ENCODE measurements at regions not wholly inside any gene's neighbourhood (a gene's known extent, or its start where the extent isn't known, plus 50 kb on each side); places are given as distances from the start of the nearest gene placed in this dataset.

DNA sequence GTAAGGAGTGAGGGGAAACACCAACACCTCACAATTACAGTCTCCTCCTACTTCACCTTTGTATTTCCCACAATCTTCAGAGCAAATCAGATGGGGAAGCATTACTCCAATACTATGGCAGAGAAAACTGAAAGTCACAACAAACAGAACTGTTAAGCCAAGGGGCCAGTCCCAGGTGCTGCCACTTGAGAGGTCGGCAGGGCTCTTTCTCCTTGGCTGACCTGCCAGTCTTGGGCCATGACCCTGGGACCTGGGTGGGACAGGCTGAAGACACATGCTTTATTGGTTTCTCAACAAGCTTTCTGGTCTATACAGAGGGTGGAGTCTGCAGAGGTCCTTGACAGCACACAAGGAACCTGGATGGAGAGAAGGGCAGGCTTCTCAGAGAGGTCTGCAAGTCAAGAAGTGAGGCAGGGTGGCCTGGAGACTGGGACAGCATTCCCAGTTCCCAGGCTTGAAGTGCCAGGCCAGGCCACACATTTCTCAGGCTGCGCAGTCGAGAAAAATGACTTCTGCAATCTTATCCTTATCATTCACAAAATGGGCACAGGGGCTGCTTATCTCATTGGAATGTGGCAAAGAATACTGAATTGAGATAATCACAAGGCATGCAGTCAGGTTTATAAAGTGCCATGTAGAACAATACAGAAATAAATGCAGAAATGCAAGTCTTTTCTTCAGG is 301.0 kb downstream of the CXCL12 start:
- DNase-seq = no peak

DNA sequence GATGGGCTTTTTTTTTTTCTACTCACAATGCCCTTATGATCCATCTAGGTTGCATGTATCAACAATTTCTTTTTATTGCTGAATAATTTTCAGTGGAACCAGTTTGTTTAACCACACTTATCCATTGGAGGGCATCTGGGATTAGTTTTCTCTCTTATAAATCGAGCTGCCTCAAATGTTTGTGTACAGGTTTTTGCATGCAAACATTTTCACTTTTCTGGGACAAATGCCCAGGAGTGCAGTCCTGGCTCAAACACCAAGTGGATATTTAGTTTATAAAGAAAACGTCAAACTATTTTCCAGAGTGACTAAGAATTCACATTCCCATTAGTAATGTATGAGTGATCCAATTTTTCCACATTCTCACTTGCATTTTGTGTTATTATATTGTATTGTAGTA is 313.4 kb downstream of the CXCL12 start:
- DNase-seq = peak; percentile 86

DNA sequence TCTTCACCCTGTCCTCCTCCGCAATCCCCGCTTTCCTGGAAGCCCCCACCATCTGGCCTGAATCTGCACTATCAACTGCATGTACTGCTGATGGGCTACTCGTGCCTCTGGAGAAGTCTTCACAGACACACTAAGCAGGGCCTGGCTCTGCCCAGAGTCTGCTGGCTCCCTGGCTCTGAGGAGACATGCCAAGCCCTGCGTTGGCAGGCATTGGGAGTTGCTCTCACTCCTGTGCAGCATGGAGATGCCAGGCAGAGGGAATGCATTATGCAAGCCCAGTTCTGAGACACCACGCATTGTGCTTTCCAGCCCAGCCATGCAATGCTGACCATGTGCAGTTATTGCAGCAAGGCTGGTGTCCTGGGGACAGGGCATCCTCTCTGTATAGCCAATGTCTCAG is 314.6 kb downstream of the CXCL12 start:
- DNase-seq = no peak

DNA sequence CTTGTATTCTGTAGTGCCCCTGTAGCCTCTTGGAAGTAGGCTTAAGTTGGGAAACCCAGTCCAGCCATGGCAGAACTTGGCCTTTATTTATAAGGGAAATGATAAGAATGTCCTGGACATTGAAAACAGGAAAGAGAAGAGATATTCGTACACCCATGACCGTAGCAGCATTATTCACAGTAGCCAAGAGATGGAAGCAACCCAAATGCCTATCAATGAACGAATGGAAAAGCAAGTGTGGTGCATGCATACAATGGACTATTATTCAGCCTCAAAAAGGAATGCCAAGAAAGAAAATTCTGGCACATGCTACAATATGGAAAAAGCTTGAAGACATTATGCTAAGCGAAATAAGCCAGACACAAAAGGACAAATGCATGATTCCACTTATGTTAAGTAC is 315.3 kb downstream of the CXCL12 start:
- no peak for DNase-seq

DNA sequence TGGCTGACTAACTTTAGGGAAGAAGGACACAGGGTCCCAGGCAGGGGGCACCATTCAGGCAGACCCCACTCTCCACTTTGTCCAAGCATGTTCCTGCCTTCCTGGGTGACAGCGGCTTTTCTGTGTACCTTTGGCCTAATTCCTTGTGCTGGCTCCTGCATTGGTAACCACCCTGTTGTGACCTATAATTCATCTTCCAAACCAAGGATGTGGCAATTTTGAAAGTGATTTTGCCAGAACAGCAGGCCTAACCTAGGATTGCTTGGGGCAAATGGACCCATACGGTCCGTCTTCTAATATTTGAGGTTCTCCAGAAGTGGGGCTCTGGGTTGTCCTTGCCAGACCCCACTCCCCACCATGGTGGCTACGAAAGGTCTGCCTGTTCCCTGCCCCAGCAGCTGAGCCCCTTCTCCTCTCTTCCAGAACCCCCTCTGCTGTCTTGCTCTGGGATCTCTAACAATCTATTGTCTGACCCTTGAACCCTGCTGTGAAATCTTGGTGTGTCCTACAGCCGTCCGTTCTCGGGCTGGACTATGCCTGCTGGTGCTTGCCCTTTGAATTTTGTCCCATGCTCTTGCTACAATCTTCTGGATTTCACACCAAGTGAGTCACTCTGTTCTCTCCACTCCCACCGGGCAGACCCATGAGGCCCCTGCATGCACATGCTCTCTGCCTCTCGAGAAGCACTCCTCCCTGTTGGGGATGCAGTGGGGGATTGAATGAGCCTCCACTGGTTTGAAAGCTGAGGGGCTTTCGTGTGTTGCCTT is 316.0 kb downstream of the CXCL12 start:
- DNase-seq = no peak

DNA sequence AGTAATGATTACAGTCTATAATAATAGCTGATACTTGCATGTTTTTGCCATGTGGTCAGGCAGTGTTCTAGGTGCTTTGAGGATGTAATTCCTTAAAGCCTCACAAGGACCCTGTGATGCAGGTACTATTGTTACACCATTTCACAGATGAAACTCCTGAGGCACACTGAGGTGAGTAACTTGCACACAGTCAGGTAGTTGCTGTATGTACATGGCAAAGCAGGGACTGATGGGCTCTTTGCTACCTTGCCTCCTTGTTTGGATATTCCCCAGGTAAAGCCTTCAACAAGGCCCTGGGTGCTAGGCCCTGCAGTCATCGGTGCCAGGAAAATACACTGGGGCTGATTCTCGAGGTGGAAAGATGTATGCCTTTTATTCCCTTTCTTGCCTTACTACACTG is 317.5 kb downstream of the CXCL12 start:
- no peak for DNase-seq

DNA sequence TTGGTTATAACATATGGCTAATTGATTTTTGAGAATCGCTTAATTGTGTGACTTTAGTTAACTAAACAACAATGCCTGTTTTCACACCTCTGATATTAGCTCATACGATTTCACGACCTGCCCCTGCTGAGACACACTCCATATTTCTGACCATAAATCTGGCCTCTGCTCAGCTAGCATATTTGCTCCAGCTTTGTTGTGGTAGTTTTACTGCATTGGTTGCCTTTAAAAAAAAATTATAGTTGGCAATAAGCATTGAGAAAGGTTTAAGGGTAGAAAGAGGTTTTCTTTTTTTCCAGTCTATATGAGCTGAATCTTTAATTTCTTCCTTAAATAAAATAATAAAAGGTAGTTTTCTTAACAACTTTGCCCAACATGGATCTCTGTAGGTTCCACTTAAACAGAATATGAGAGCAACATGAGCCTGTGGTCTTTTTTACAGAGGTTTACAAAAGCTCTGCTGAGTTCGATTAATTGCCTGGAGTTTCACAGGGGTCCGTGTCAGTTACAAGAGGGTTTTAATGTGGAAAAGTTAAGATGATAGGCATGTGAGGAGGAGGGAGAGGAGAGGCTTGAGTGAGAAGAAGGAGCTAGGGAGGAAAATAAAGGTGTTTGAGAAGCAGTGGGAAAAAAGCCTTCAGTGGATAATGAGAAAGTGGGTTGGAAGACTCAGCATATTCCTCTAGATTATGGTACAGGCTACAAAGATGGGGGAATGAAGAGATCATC is 318.2 kb downstream of the CXCL12 start:
- no peak for DNase-seq

DNA sequence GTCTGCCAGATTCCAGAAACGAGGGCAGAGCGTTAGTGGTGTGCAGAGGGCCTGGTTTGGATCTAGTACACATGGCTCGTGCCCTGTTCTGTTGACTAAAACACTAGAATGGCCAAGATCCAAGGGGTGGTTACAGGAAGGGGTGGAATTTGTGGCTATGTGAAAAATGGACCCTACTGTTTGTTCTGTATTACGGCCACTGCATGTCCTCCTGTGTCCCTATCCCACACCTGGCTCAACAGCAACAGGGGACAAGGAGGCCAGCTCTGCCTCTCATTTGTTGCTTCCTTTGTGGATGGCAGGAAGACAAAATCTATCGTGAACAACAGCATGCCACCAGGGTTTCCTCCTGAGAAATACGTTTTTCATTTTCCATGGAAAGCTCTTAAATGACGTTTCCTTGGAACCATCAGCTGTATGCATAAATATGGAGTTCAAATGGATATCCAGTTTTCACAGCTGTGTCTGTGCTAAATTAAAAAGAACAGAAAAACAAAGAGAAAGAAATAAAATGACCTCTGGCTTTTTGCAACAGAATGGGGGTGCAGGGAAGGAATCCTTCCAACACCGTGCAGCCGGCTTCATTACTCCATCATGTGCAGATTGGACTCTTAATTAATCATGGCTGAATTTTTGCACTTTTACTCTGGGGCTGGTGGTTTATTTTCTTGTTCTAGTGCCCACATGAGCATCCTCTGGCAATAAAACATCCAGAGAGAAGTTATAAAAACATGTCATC is 318.9 kb downstream of the CXCL12 start:
- no peak for DNase-seq

DNA sequence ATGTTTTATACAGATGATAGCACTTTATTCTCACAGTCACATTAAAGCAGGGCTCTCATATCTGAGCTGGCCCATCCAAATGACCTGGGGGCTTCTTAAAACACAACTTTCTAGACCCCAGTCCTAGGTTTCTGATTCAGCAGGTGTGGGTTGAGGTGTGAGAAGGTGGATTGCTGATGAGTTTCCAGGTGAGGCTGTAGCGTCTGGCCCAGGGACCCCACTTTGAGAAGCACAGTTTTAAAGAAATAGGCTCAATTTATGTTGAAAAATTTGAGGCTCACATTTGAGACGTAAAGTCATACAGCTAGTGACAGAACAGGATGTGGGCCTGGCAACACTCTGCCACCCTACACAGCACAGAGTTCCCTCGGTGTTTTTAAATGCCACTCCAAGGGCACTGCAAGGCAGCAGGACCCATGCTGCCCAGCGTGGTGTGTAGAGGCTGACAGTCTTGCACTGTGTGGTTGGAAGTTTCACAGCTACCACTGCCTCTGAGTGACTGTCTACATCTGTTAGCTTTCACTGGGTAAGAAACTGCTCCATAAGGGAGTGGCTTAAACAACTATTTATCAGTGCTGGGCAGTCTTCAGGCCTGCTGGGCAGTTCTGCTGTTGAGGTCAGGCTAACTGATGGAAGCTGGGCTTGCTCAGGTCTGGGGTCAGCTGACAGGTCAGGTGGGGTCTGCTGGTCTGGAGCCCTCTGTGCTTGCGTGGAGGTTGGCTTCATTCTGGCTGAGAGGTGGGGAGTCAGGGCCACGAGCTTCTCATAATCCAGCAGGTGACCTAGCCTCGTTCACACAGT is 319.7 kb downstream of the CXCL12 start:
- no peak for DNase-seq

DNA sequence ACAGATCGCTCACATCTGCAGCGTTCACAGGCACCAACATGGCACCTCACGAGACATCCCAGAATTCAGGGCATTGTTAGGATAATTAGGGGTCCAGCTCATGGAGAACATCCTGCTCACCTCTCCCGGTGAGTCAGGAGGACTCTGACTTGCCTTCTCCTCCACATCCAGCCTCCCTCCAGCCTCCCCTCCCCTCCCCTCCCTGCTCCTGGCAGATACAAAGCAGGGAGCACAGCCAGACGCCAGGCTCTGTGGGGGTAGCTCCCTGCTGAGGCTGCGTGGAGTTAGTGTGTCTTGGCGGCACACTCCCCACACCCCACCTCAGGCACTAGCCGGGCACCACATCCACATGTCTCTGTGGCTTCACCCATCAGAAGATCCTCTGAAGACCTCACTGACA is 320.6 kb downstream of the CXCL12 start:
- DNase-seq = no peak

DNA sequence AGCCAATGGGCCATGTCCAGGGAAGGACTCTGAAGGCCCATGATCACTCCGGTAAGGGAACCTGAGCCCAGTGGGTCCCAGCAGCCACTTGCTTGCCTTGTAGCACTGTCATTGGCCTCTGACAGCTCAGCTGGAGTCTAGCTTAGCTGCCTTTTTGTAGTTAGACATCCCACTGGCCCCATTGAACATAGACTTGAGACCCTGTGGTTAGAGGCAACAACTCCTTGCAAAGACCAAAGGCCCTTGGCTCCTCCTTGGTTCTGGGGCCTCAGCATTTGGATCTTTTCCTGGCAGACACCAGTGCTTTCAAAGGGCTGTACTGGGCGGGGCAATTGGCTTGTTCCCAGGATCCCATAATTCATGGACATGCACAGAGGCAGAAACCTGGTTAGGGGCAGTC is 321.2 kb downstream of the CXCL12 start:
- no peak for DNase-seq

DNA sequence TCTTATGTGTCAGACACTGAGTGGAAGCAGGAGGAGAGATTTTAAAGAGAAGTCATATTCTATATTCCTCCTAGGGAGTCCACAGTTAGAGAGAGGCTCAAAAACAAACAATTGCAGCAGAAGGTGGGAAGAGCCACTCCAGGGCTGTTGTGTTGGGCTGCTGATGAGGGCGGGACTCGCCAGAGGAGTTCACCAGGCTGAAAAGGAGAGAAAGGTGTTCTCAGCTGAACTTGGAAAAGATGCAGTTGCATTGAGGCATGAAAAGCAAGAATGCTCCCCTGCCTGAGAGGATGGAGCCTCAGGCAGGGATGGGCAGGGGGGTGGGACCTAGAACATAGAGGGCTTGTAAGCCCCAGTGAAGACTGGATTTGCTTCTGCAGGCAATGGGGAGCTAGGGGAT is 324.2 kb downstream of the CXCL12 start:
- no peak for DNase-seq

DNA sequence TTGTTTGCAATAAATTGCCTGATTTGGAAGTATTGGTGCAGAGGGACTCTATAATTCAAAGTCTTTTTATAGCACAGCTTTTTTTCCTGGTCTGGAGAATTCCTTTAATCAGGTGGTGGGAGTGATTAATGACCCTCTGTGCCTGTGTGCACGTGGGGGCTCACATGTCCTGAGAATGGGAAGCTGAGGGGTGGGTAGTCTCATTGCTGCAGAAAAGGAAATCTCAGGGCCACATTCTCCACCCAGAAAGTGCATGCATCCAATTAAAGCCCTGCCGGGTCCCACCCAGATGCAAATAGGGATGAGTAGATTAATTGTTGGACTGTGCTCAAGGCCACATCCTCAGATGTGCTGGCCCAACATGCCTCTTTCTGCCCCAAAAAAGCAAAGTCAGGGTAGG is 324.7 kb downstream of the CXCL12 start:
- DNase-seq = no peak

DNA sequence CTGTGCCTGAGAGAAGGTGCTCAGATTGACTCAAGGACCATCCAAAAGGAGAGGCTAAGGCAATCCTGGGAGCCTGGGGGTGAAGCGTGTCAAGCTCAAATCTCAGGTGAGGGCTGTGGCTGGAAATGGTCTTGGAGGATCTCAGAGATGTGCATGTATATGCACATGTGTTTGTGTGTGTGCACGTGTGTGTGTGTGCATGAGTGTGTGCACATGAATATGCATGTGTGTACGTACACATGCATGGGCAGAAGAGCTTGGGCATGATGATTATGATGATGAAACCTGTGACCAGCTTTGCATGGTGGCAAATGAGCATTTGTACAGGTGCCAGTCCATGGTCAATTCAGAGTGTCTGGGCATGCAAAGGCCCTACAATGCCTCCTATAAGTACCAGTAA is 326.6 kb downstream of the CXCL12 start:
- DNase-seq = no peak

DNA sequence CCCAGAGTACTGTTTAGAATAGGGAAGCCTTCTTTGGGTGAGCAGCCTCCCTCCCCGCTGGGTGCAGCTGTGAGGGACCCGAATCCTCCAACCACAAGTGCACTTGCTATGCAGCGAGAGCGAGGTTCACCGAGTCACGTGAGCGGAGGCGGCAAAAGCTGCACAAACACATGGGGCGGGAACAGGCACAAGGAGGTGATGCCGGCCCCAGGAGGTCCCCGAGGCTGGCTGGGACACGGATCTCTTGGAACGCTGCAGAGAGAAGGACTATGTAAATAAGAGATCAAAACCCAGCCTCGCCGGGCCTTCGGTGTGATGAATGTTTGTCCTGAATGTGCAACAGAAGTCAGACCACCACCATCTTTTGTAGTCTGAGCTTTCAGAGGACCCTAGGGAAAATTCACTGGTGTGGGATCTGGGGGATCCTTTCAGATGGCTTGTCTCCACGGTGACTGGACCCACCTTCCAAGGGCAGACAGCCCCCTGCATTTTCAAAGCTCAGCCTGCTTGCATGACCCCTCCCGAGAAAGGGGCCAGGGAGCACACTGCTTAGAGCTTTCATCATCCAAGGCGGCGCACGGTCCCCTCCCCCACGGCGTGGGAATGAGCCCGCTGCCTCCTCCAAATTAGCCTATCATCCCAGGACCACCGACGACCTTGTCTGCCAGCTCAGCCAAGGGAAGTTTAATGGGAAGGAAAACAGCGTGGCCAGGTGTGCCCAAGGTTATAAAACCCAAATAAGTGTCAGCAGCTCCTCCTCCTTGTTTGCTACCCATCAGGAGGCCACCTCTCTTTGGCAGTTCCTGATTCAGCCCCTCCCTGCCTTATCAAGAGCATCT is 327.7 kb downstream of the CXCL12 start:
- DNase-seq = no peak

DNA sequence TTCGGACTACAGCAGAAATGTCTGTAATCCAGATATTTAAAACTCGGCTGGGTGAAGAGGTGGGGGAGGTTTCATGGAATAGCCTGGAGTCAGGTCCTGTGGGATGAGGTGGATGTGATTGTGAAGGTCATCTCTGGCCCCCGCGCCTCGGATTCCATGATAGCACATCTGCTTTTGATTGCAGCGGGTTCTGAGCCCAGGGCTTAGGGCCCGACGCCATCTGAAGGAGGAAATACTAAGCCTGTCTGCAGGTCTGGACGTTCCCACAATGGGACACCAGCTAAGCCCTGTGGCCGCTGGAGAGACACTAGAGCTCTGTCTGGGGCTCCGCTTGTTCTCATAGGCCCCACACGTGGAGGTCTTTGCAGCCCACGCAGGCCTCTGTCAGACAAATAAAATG is 328.7 kb downstream of the CXCL12 start:
- DNase-seq = no peak

DNA sequence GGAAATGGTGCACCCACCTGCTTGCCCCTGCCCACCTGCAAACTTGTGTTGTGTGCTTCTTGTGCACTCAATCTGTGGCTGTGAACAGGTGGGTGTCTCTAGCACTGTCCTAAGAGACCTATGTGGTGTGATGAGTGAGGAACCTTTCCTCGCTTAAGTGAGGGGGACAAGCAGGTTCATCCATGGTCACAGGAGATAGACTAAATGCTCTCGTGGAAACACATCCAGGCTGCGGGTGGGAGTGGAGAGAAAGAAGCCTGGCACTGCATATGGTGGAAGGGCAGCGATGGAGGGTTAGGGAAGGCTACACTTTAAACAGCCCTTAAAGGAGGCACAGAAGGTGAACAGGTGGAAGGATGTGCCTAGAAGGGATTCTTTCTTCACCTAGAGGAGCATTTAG is 330.9 kb downstream of the CXCL12 start:
- no peak for DNase-seq

DNA sequence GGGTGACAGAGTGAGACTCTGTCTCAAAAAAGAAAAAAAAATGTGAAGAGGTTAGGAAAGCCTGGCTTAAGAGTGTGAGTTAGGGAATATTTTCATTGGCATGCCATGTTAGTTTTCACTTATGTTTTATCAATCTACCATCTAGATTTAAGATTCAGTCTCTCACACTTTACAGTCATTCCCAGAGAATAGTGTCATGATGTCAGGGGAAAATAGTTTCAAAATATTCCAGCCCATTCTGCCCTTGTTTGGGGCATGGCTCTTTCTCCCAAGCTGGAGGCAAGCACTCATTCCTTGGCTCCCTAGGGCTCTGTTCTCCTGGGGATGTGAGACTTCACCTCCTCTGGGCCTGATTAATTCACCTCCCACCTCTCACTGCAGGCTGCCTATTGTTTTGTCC is 331.5 kb downstream of the CXCL12 start:
- DNase-seq = no peak

DNA sequence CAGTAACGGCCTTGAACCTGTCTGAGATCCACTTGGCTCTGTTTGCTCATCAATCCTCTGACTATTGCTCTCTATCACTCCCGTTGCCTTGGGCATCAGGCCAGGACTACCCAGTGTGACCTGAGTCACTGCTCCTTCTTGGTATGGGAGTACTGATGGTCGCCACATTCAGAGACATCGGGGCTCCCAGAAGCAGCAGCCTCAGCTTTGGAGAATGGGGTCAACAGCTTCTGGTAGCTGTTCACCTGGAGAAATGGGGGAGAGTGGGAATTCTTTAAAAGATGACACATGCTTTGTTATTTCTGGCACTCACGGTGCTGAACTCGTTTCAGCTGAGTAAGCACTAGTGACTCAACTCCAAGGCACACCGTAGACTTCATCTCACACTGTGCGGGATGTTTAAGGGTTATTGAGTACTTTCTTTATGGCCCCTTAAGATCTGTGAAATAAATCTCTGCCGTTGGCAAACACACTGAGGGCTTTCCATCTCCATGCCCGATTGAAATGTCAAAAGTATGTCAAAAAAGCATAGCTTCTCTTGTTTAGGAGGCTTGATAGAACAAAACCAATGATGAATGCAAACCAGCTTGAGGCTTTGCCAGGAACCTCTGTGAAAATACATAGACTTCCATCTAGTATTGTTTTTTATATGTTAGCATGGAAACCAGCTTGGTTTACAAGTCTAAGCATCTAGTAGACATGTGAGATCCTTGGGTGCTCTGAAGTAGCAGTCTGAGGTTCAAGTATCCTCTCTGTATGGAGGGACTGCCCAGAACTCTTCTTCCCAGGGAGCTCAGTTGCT is 333.1 kb downstream of the CXCL12 start:
- peak; percentile 90 for DNase-seq

DNA sequence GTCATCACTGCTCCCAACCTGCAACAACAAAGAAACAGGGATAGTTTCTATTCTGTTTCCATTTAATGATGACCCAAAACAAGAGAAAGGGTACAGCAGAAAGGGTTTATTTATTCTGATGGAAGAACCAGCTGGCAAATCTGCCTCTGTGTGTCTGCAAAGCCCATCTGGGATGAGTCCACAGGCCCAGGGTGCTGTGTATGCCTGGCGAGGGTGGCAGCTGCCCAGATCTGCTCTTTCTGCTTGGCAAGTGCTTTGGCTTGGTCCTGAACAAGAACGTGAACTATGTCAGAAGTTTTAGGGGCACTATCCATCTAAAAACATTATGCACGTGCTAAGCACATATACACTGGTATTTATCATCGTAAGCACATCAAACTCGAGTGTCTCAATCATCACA is 333.8 kb downstream of the CXCL12 start:
- DNase-seq = no peak
